Transverse colon (tissue), 4 donors: ENCODE measurements at regions not wholly inside any gene's neighbourhood (a gene's known extent, or its start where the extent isn't known, plus 50 kb on each side); places are given as distances from the start of the nearest gene placed in this dataset.
"Not testable (repeated sequence)": the region's sequence is repeated elsewhere in the genome, so short reads cannot be mapped to it uniquely, and the experiment has no call there.

Experiments
- DNase-seq: peaks from one replicate; pipeline ENCODE4 v3.0.0-alpha.2; 2019
- H3K27ac ChIP-seq, 4 donors: fragments of 200-600 bp; sonication (generic); 2 replicates each; pipeline ENCODE4 v1.5.1; 2016 to 2018; ENCODE audit warnings: inconsistent platforms in 4 of 4
- H3K27me3 ChIP-seq: fragments of 200-600 bp; sonication (generic); 2 replicates; pipeline ENCODE4 v1.5.1; 2017; ENCODE audit warnings: inconsistent platforms
- H3K36me3 ChIP-seq, 4 donors: fragments of 200-600 bp; sonication (generic); 2 replicates each; pipeline ENCODE4 v1.5.1; 2017 to 2019; ENCODE audit warnings: inconsistent platforms in 4 of 4
- H3K4me1 ChIP-seq, 4 donors: fragments of 200-600 bp; sonication (generic); 2 replicates each; pipeline ENCODE4 v1.5.1; 2017 to 2020; ENCODE audit warnings: inconsistent platforms in 4 of 4
- H3K4me3 ChIP-seq, 4 donors: fragments of 200-600 bp; sonication (generic); 1 replicate in 1 of 4; 2 replicates in 3 of 4; pipeline versions ENCODE4 v1.5.1 to v1.6.1; 2017 to 2019; ENCODE audit warnings: inconsistent platforms in 4 of 4
- H3K9me3 ChIP-seq, 2 donors: fragments of 200-600 bp; sonication (generic); 2 replicates each; pipeline ENCODE4 v1.5.1; 2017 to 2019; ENCODE audit warnings: inconsistent platforms in 2 of 2
- CTCF ChIP-seq, 5 experiments: fragments of 200-600 bp in 3 of 5; fragments of 450-650 bp in 2 of 5; sonication (generic) in 3 of 5; IDR thresholded peaks; 1 replicate in 2 of 5; 2 replicates in 3 of 5; pipeline ENCODE4 v1.5.1; 2016 to 2017; ENCODE audit warnings: antibody characterized with exemption in 5 of 5, inconsistent platforms in 3 of 5, mild to moderate bottlenecking in 2 of 5, moderate library complexity in 1 of 5
- EP300 ChIP-seq: sonication (generic); formaldehyde crosslinking; IDR thresholded peaks from one replicate; pipeline ENCODE4 v1.6.1; 2017; ENCODE audit warnings: antibody characterized with exemption, low read depth
- POLR2A ChIP-seq: fragments of 450-650 bp; IDR thresholded peaks from one replicate; pipeline ENCODE4 v1.6.1; 2016; ENCODE audit warnings: antibody characterized with exemption, mild to moderate bottlenecking, moderate library complexity
- POLR2AphosphoS5 ChIP-seq, 3 donors: sonication (generic); formaldehyde crosslinking; IDR thresholded peaks; one replicate each; pipeline ENCODE4 v1.6.1; 2016; ENCODE audit warnings: antibody characterized with exemption in 3 of 3
- WGBS, 2 donors: methylation state at CpG; one replicate each; pipeline ENCODE4 v1.1.5; 2018; ENCODE audit warnings: low coverage in 1 of 2; 5-methylcytosine and 5-hydroxymethylcytosine counted together
- in situ Hi-C, 4 donors: fragments of 200-750 bp; cut with MboI; loops; one replicate each; pipeline versions ENCODE4 v1.15.0 to v1.15.1; 2017; ENCODE audit warnings: low sequenced_read_pairs in 3 of 4, low pct_ligation_motif_present in 1 of 4, low pct_unique_long_range_greater_than_20kb in 1 of 4
- intact Hi-C: fragments of 100-400 bp; cut with DNase I; formaldehyde crosslinking; loops from one replicate; pipeline ENCODE4 v1.15.1; 2023; ENCODE audit warnings: low total_unique reads

- WGBS, 2 donors = 66 to 69% methylated on average over 2 of the region's 2 CpGs
- Histone ChIP-seq H3K4me3 (no peak overlapping the region), H3K9me3 (no peaks in the 10 kb centered on the region), H3K36me3 (no peaks in the 10 kb centered on the region), H3K4me1 (no peaks in the 10 kb centered on the region), H3K27ac (no peak overlapping the region), H3K27me3 (no peaks in the 10 kb centered on the region)
- in situ Hi-C loops (no loop called here), intact Hi-C loops (no loop called here)
- TF ChIP-seq CTCF (IDR thresholded peaks at IDR 0.05) (no peak), POLR2A (no peak), POLR2AphosphoS5 (IDR thresholded peaks at IDR 0.05) (no peak), EP300 (no peak)
- DNase-seq = no peak
Observed at GRCh38 chr3:6367171-6367570, 493.7 kb upstream of the GRM7 start.

- TF ChIP-seq POLR2AphosphoS5 (IDR thresholded peaks at IDR 0.05) = no peak
- TF ChIP-seq POLR2A = no peak
- TF ChIP-seq EP300 = no peak
- TF ChIP-seq CTCF (IDR thresholded peaks at IDR 0.05) = no peak
- no peak overlapping the region for H3K27ac ChIP-seq
- WGBS, 2 donors = 84 to 88% methylated on average over 2 of the region's 2 CpGs
- H3K36me3 ChIP-seq = no peaks in the 10 kb centered on the region
- H3K4me3 ChIP-seq = no peak overlapping the region
- intact Hi-C loops (no loop called here), in situ Hi-C loops (loop anchor here in 1 of 4 donors (25.0 kb wide), 1 partner anchor 420 kb away; no protein-coding TSS in a partner anchor)
- no peak for DNase-seq
- H3K4me1 ChIP-seq = no peaks in the 10 kb centered on the region
- no peaks in the 10 kb centered on the region for H3K27me3 ChIP-seq
- H3K9me3 ChIP-seq = no peaks in the 10 kb centered on the region
Observed at GRCh38 chr3:6392123-6392522, 468.8 kb upstream of the GRM7 start.

DNA sequence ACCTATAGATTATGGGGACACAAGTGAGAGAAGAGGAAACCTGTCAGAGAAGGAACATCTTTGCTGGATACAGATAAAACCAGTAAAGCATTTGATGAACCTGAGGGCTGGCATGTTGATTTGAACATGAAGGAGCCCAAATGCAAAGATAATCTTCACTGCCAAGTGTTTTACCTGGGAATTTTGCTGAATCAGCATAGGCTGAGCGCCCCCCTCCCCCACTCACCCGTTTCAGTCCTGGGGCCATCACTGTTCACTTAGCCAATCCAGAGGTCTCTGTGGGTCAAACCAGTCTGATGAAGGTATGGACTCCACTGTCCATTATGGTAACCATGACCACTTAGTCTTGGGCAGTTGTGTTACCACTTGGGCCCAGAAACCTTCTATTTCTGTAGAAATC, 466.0 kb upstream of the GRM7 start:
- no peak for DNase-seq
- Histone ChIP-seq H3K36me3 (no peaks in the 10 kb centered on the region), H3K27ac (no peak overlapping the region), H3K27me3 (no peaks in the 10 kb centered on the region), H3K9me3 (no peaks in the 10 kb centered on the region), H3K4me1 (no peaks in the 10 kb centered on the region), H3K4me3 (no peak overlapping the region)
- in situ Hi-C loops = loop anchor here in 1 of 4 donors (25.0 kb wide), 1 partner anchor 417 kb away; no protein-coding TSS in a partner anchor
- intact Hi-C loops = no loop called here
- TF ChIP-seq POLR2A (no peak), CTCF (IDR thresholded peaks at IDR 0.05) (no peak), POLR2AphosphoS5 (IDR thresholded peaks at IDR 0.05) (no peak), EP300 (no peak)
- WGBS, 2 donors = 59% methylated on average over 2 of the region's 2 CpGs; no CpG with 5 or more reads in 1 of the 2 donors

DNA sequence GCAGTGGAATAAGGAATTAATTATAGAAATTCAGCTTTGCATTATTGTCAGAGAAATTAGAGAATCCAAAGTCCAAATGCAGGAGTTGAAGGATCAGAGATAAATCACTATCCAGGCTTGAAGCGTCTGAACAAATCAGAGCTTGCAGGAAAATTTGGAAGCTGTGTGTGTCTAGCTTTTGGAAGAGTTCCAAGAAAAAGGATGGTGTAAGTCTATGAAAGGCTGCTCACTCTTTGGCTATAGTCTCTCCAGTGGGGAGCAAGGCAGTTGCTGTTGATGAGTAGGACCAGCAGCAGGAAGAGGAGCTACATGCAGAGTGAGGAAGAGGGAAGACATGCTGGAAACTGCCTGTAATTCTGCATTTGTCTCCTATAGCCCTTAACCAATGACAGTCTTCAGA, 464.3 kb upstream of the GRM7 start:
- Histone ChIP-seq H3K27me3 (no peaks in the 10 kb centered on the region), H3K36me3 (no peaks in the 10 kb centered on the region), H3K9me3 (no peaks in the 10 kb centered on the region), H3K4me3 (no peak overlapping the region), H3K4me1 (no peaks in the 10 kb centered on the region), H3K27ac (no peak overlapping the region)
- DNase-seq = no peak
- intact Hi-C loops (no loop called here), in situ Hi-C loops (loop anchor here in 1 of 4 donors (25.0 kb wide), 1 partner anchor 416 kb away; no protein-coding TSS in a partner anchor)
- TF ChIP-seq POLR2AphosphoS5 (IDR thresholded peaks at IDR 0.05) = no peak
- 50 to 71% methylated on average over 1 of the region's 1 CpG for WGBS, 2 donors

DNA sequence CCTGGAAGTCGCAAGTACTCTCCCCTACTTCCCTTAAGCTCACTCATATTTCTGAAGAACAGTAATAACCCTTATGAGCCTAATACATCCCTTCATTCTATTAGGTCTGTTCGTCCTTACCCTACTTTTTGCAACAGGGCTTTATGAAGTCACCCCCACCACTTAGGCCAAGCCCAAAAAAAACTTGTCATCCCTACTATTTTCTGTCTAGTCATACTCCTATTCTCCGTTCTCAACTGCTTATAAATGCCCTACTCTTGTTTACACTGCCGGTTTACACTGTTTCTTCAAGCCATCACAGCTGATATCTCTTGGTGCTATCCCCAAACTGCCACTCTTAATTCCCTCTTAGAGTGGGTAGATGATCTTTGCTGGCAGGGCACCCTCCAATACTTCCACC, 458.2 kb upstream of the GRM7 start:
- H3K36me3 ChIP-seq, H3K27me3 ChIP-seq, H3K27ac ChIP-seq, intact Hi-C loops, H3K4me3 ChIP-seq, H3K9me3 ChIP-seq, H3K4me1 ChIP-seq, in situ Hi-C loops, DNase-seq: not testable (repeated sequence)
- WGBS, 2 donors = 75 to 81% methylated on average over 2 to 4 of the region's 4 CpGs

GRCh38 chr3:6406923-6407322, 454.0 kb upstream of the GRM7 start:
- H3K4me1 ChIP-seq = not testable (repeated sequence)

More at GRCh38 chr3:6406923-6407322, 454.0 kb upstream of the GRM7 start:
- in situ Hi-C loops, H3K27ac ChIP-seq, H3K36me3 ChIP-seq, intact Hi-C loops, DNase-seq, H3K9me3 ChIP-seq, H3K27me3 ChIP-seq, H3K4me3 ChIP-seq: not testable (repeated sequence)
- WGBS, 2 donors = 82 to 100% methylated on average over 1 to 4 of the region's 4 CpGs
